Muscle of arm (tissue), 1 donor: ENCODE measurements at regions not wholly inside any gene's neighbourhood (a gene's known extent, or its start where the extent isn't known, plus 50 kb on each side); places are given as distances from the start of the nearest gene placed in this dataset.
"Not testable (repeated sequence)": the region's sequence is repeated elsewhere in the genome, so short reads cannot be mapped to it uniquely, and the experiment has no call there.

Experiments
- DNase-seq: peaks from one replicate; pipeline ENCODE4 v3.0.0-alpha.2; 2013

DNA sequence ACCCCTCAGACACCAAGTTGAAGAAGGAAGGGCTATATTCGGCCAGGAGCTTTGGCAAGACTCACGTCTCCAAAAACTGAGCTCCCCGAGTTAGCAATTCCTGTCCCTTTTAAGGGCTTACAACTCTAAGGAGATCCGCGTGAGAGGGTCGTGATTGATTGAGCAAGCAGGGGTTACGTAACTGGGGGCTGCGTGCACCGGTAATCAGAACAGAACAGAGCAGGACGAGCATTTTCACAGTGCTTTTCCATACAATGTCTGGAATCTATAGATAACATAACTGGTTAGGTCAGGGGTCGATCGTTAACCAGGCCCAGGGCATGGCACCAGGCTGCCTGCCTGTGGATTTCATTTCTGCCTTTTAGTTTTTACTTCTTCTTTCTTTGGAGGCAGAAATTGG, 245.3 kb upstream of the MME start:
- DNase-seq, result not testable (repeated sequence)

DNA sequence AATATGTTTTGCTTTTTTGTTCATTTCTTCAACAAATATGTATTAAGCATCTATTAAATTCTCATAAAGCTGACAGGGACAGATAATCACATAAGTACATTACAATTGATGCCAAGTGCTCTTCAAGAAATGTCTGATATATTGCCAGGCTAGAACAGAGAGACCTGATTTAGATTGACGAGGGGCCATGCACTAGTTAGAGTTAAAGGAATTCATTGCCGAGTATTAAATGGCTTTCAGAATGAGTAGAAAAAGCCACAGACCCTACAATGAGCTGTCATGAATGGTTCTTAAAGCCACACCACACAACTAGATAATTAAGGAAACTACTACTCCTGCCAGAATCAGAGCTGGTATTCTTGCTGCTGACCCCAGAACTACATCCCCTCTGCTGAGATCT, 250.2 kb upstream of the MME start:
- no peak for DNase-seq

GRCh38 chr3:154819491-154819890, 260.6 kb upstream of the MME start:
- no peak for DNase-seq

GRCh38 chr3:154818676-154819255, 261.4 kb upstream of the MME start:
- DNase-seq, result no peak

DNA sequence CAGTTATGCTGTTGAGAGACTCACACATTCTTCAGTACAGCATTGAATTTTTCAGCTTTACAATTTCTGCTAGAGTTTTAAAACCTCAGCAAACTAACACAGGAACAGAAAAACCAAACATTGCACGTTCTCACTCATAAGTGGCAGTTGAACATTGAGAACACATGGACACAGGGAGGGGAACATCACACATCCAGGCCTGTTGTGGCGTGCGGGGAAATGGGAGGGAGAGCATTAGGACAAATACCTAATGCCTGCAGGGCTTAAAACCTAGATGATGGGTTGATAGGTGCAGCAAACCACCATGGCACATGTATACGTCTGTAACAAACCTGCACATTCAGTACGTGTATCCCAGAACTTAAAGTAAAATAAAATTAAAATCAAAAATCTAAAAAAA, 270.1 kb upstream of the MME start:
- DNase-seq, result not testable (repeated sequence)

GRCh38 chr3:154801729-154802128, 278.4 kb upstream of the MME start:
- no peak for DNase-seq

- DNase-seq, result no peak
These were observed 280.3 kb upstream of the MME start for GRCh38 chr3:154799800-154800199.

DNA sequence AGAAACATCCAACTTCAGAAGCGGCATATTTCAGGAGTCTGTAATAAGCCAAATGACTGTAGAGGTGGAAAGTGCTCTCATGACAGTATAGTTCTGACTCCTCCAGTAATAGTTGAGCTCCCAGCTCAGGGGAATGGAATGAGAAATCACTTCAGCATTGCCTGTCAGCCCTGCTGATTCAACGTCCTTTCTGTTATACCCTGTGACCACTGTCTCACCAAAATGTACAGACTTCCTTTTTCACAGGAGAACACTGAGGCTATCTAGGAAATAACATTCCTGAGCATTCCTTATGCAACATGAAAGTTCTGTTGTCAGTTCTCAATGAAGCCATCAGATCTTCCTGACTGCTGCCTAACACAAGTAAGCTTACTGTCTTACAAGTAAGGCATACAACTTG, 284.5 kb upstream of the MME start:
- no peak for DNase-seq

GRCh38 chr3:154794814-154795445, 285.2 kb upstream of the MME start:
- no peak for DNase-seq

- no peak for DNase-seq
These were observed 285.7 kb upstream of the MME start for GRCh38 chr3:154794391-154794790.

DNA sequence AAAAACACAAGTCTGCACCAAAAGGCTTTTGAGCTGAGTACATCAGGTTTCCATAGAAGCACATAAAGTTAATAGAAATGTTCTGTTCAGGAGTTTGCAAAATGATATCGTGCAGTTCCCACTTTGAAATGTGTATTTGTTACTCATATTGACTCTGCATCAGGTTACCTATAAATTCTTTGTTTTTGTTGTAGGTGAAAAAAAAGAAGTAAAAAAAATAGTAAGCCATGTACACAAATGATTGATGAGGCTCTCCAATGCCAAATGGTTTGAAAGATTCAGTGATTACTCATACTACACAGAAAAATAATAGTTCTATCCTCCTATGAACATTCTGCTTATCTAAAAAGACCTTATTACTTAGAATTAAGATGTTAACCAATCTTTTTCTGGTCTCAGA, 287.3 kb upstream of the MME start:
- no peak for DNase-seq

DNA sequence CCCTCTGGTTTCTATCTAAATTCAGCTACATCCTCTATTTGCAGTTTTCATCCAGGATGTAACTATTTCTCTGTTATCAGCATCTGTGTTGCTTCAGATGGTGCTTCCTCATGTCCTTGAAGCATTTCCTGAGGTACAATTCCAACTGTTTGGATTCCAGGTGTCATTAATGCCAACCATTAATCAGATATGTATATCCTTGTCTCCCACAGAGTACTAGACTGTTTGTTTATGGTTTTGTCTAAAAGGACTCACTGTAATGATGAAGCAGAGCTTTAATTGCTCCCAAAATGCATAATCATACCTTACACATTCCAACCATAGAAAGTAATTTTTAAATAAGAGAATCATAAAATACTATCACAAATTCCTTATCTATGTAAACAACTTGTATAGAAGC, 288.5 kb upstream of the MME start:
- no peak for DNase-seq

DNA sequence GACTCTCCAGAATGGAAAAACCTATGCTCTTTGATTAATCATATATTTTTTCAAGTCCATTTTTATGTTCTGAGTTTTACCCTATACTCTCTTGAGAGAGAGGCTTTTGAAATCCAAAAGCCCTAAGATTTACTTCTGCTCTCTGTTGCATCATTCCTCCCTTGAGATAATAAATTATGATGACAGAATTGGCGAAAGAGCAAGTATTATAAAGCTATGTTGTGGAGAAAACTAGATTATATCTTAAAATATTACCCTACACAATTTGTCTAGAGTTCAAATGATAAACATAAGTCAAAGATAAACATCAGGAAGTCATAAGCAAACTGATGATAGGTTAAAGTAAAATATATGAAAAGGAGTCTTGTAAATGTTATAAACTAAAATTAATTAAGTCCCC, 293.4 kb upstream of the MME start:
- peak; percentile 21 for DNase-seq

DNA sequence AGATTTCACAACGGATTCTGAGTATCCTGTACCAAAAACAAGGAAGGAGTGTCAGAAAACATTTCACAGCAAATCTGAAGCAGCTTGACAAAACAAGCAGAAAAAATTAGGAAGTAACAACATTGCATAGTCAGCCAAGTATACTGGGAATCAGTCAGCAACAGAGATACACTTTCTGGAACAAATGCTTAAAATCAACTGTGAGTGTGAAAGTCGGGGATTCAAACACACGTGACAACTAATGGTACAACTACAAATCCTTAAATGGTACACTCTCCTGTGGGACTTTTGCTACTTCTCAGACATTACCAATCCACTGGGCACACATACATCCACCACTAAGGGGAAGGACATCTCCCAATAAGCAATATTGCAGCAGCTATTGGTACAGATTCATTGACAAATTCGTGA, 296.6 kb upstream of the MME start:
- peak; percentile 9 for DNase-seq

- no peak for DNase-seq
These were observed 297.1 kb upstream of the MME start for GRCh38 chr3:154783061-154783460.

DNA sequence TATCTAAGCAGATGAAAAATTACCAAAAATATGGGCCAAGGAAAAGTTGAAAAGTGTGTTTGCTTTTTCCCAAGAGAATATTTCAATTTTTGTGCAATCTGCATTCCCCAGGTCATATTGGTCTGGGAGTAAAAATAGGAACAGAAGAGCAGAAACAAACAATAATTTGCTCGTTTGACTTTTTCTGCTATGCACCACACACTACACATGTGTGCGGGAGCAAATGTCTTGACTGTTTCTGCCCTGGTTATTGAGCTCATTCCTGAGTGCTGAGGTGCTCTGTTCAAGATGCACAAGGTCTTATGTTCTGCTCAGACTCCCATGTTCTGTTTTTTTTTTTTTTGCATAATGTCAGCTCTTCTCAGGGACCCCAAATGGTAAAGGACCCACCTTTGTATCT, 298.0 kb upstream of the MME start:
- DNase-seq, result no peak

DNA sequence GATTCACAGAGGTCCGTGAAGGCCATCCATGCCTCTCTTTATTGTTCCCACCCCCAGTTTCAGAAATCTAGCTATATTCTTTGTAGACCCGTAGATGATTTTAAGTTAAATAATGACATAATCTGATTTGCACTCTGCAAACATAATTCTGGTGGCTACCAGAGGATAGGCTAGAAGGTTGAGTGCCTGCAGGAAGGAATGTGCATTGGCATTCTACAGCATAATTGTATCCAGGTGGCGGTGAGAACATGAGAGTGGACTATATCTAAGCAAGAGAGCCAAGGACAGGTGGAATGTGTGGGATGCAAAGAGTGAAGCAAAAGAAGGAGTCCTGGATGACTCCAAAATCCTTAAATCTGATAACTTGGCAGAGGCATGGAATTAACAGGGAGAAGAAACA, 298.5 kb upstream of the MME start:
- DNase-seq, result no peak

DNA sequence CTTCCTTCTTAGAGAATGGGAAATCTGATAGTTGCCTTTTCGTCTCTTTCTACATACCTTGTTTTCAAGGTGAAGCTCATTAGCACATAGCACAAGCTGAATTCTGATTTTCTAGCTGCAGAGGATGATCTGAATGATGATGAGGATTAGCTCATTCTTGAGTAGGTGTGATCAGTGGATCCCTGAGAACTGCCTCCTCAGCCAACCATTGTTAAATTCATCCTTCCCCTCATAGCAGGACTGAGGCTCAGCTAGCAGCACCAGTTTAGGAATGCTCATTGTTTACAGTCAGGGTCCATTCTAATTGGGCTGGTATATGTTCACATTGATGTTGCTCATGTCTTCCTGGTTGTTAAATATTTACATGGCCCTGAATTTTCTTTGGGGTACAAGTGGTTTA, 299.9 kb upstream of the MME start:
- DNase-seq, result no peak

DNA sequence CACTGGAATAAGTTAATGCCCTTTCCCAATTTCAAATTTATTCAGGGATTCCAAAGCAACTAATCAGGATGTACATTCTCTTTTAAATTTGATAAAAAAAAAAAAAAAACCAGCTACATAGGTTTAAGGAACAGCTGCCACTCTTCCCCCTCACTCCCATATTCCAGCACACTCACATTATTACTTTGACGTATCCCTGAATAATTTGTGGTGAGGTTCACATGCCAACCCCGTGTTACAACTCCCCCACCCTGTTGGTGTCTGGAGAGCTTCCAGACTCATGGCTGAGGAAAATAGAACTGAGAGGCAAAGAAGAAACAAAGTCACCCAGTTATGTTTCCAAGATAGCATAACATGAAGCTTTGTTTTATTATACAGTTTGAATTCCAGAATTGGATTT, 300.5 kb upstream of the MME start:
- DNase-seq, result no peak

GRCh38 chr3:154778057-154778456, 302.1 kb upstream of the MME start:
- DNase-seq, result no peak

- DNase-seq, result no peak
These were observed 303.4 kb upstream of the MME start for GRCh38 chr3:154776549-154777225.

- no peak for DNase-seq
These were observed 304.1 kb upstream of the MME start for GRCh38 chr3:154775821-154776548.
